Heart right ventricle (tissue), 16 donors: ENCODE measurements at regions not wholly inside any gene's neighbourhood (a gene's known extent, or its start where the extent isn't known, plus 50 kb on each side); places are given as distances from the start of the nearest gene placed in this dataset.

Source experiments
- ATAC-seq, 8 donors: fragments of 200-7000 bp; cut with Tn5 transposase; one replicate each; pipeline ENCODE4 v1.9.1; 2020; ENCODE audit warnings: mild to moderate bottlenecking in 8 of 8, moderate library complexity in 8 of 8, moderate number of reproducible peaks in 1 of 8
- DNase-seq, 2 donors: peaks; one replicate each; pipeline ENCODE4 v3.0.0-alpha.2; 2020
- H3K27ac ChIP-seq, 10 donors: fragments of 200-600 bp; sonication (generic) in 2 of 10; one replicate each; pipeline versions ENCODE4 v1.5.0 to v1.8.0; 2020 to 2022; ENCODE audit warnings: mild to moderate bottlenecking in 3 of 10
- H3K27me3 ChIP-seq, 7 donors: fragments of 200-600 bp; one replicate each; pipeline ENCODE4 v1.8.0; 2021 to 2022; ENCODE audit warnings: mild to moderate bottlenecking in 2 of 7
- H3K36me3 ChIP-seq, 9 donors: fragments of 200-600 bp; sonication (generic) in 1 of 9; one replicate each; pipeline versions ENCODE4 v1.5.0 to v1.8.0; 2020 to 2022; ENCODE audit warnings: mild to moderate bottlenecking in 2 of 9
- H3K4me1 ChIP-seq, 9 donors: fragments of 200-600 bp; sonication (generic) in 1 of 9; one replicate each; pipeline versions ENCODE4 v1.5.0 to v1.8.0; 2020 to 2022; ENCODE audit warnings: mild to moderate bottlenecking in 4 of 9
- H3K4me3 ChIP-seq, 10 donors: fragments of 200-600 bp; sonication (generic) in 2 of 10; one replicate each; pipeline versions ENCODE4 v1.5.0 to v1.8.0; 2020 to 2022; ENCODE audit warnings: mild to moderate bottlenecking in 7 of 10, moderate library complexity in 2 of 10
- H3K9me3 ChIP-seq, 11 donors: fragments of 200-600 bp in 10 of 11; sonication (generic) in 2 of 11; one replicate each; pipeline versions ENCODE4 v1.5.0 to v1.8.0; 2013 to 2022; ENCODE audit warnings: mild to moderate bottlenecking in 2 of 11, control low read depth in 1 of 11, moderate library complexity in 1 of 11
- CTCF ChIP-seq, 9 donors: fragments of 200-600 bp; sonication (generic) in 2 of 9; IDR thresholded peaks; one replicate each; pipeline versions ENCODE4 v1.5.0 to v1.8.0; 2021 to 2022; ENCODE audit warnings: antibody characterized with exemption in 9 of 9, mild to moderate bottlenecking in 5 of 9, moderate library complexity in 1 of 9
- WGBS, 2 donors: extraction: QIAGEN DNeasy Blood & Tissue Kit; methylation state at CpG; one replicate each; pipeline ENCODE4 v1.1.7; 2013; ENCODE audit warnings: inconsistent platforms in 1 of 2; 5-methylcytosine and 5-hydroxymethylcytosine counted together
- intact Hi-C, 10 donors: fragments of 100-400 bp; cut with DNase I; formaldehyde crosslinking; loops; one replicate each; pipeline versions ENCODE4 v1.11.1 to v1.14.2; 2022
- donor health status: Arrhythmogenic right ventricular cardiomyopathy.
- donor health status: ischemic (EF 13 %, LVEDD 7.1; RV severe dilation, severe dysfunction).
- donor health status: healthy with polysubstance abuse.
- donor health status: DM: no; HTN: yes; CAD: no.
- donor health status: DM: no; HTN: no; CAD: no.
- donor health status: ischemic (EF 25% LVEDD 6.9; RV normal size, moderate dysfunction).
- donor health status: ischemic (EF 25% LVEDD 5.7; RV mildly dilated, moderate dysfunction).
- donor health status: healthy.
- donor health status: DM: yes; HTN: yes; CAD: no.
- donor health status: Ischemic cardiomyopathy.
- donor health status: ischemic (EF 35%, LVEDD 5.7; RV mildly dilated, moderate dysfunction).
- donor health status: nonischemic (EF 11% LVEDD 7.7; RV severe dilation, severe dysfunction).
- donor health status: DM: yes; HTN: yes; CAD: no.
- donor health status: PGD.
- donor health status: ischemic (EF 29% LVEDD 5.4; RV normal size, mild dysfunction).
- donor health status: nonischemic (EF 23%, LVEDD 6.1; RV moderate dilation, normal function).

GRCh38 chr1:194052514-194053338 is 866.3 kb upstream of the B3GALT2 start:
- peaks cover 0 to 18% (median 6%) of the 10 kb centered on the region in 9 donors for H3K4me1 ChIP-seq
- ATAC-seq (no peak), DNase-seq (no peak)
- no peak for TF ChIP-seq CTCF (IDR thresholded peaks at IDR 0.05)
- no peaks in the 10 kb centered on the region for H3K27me3 ChIP-seq
- intact Hi-C loops, result loop anchor here in 3 of 10 donors (5.0 to 10.0 kb wide), 3 partner anchors 78 to 648 kb away; no protein-coding TSS in a partner anchor
- WGBS, 2 donors, result 95 to 97% methylated on average over 2 of the region's 2 CpGs
- no peaks in the 10 kb centered on the region for H3K36me3 ChIP-seq
- no peak overlapping the region for H3K4me3 ChIP-seq
- H3K9me3 ChIP-seq, result no peaks in the 10 kb centered on the region
- no peak overlapping the region for H3K27ac ChIP-seq

- H3K27me3 ChIP-seq, result no peaks in the 10 kb centered on the region
- TF ChIP-seq CTCF (IDR thresholded peaks at IDR 0.05), result no peak
- no peak overlapping the region for H3K4me3 ChIP-seq
- DNase-seq (no peak), ATAC-seq (no peak)
- no peaks in the 10 kb centered on the region for H3K36me3 ChIP-seq
- intact Hi-C loops, result no loop called here
- WGBS, 2 donors, result 67 to 72% methylated on average over 3 of the region's 3 CpGs
- H3K4me1 ChIP-seq, result no peaks in the 10 kb centered on the region
- H3K27ac ChIP-seq, result no peak overlapping the region
- peaks cover 0 to 3% (median 0%) of the 10 kb centered on the region in 11 donors for H3K9me3 ChIP-seq
Measured at GRCh38 chr1:194047921-194048320, 861.5 kb upstream of the B3GALT2 start.

- Histone ChIP-seq H3K27ac (no peak overlapping the region), H3K4me1 (no peaks in the 10 kb centered on the region), H3K9me3 (peaks cover 0 to 3% (median 0%) of the 10 kb centered on the region in 11 donors), H3K36me3 (no peaks in the 10 kb centered on the region), H3K27me3 (no peaks in the 10 kb centered on the region), H3K4me3 (no peak overlapping the region)
- TF ChIP-seq CTCF (IDR thresholded peaks at IDR 0.05), result no peak
- DNase-seq, result no peak
- no peak for ATAC-seq
- WGBS, 2 donors, result 70 to 85% methylated on average over 3 of the region's 3 CpGs
- intact Hi-C loops, result no loop called here
Measured at GRCh38 chr1:194047206-194047605, 860.8 kb upstream of the B3GALT2 start.

- Histone ChIP-seq H3K4me3 (no peak overlapping the region), H3K36me3 (no peaks in the 10 kb centered on the region), H3K27me3 (no peaks in the 10 kb centered on the region), H3K4me1 (no peaks in the 10 kb centered on the region), H3K9me3 (peaks cover 0 to 3% (median 0%) of the 10 kb centered on the region in 11 donors), H3K27ac (no peak overlapping the region)
- intact Hi-C loops, result no loop called here
- TF ChIP-seq CTCF (IDR thresholded peaks at IDR 0.05), result no peak
- 62 to 69% methylated on average over 2 of the region's 2 CpGs for WGBS, 2 donors
- DNase-seq (no peak), ATAC-seq (no peak)
Measured at GRCh38 chr1:194045416-194045815, 859.0 kb upstream of the B3GALT2 start.
